OCI-LY7 (cell line): ENCODE measurements at regions not wholly inside any gene's neighbourhood (a gene's known extent, or its start where the extent isn't known, plus 50 kb on each side); places are given as distances from the start of the nearest gene placed in this dataset.
"Not testable (repeated sequence)": the region's sequence is repeated elsewhere in the genome, so short reads cannot be mapped to it uniquely, and the experiment has no call there.

Experiments used
- BruUV-seq: library from RNA; stranded (reverse); fragments of 400-500 nt; replicated peaks from 2 replicates; lab custom pipeline; 2021; lab: Mats Ljungman, UMichigan
- CTCF ChIA-PET: fragments of 300-600 bp; sonication (Branson Sonifier 250); formaldehyde crosslinking; loops from one replicate; lab custom pipeline; 2022; ENCODE audit warnings: antibody characterized with exemption; ENCODE audit not compliant: unreplicated experiment; lab: Charles Lee
- POLR2A ChIA-PET: fragments of 300-600 bp; sonication (Branson Sonifier 250); formaldehyde crosslinking; loops from one replicate; lab custom pipeline; 2022; ENCODE audit warnings: antibody characterized with exemption; lab: Charles Lee
- DNase-seq: peaks from one replicate; pipeline ENCODE4 v3.0.0-alpha.2; 2015; ENCODE audit warnings: low spot score
- H2AFZ ChIP-seq: fragments of 200-600 bp; sonication (generic), shearing (Covaris generic); 2 replicates; pipeline ENCODE4 v1.6.1; 2014; ENCODE audit warnings: mild to moderate bottlenecking, antibody characterized with exemption, low read length, moderate library complexity
- H3K27ac ChIP-seq: fragments of 200-600 bp; sonication (generic); 2 replicates; pipeline ENCODE4 v1.5.1; 2014; ENCODE audit warnings: mixed run types, low read depth, mild to moderate bottlenecking, moderate library complexity, low read length, inconsistent platforms; ENCODE audit not compliant: poor library complexity, severe bottlenecking
- H3K36me3 ChIP-seq: fragments of 200-600 bp; sonication (generic); 2 replicates; pipeline ENCODE4 v1.6.1; 2014; ENCODE audit warnings: mild to moderate bottlenecking, antibody characterized with exemption, low read length, moderate library complexity, mixed read lengths; ENCODE audit not compliant: insufficient read depth
- H3K4me1 ChIP-seq: fragments of 200-600 bp; sonication (generic); 2 replicates; pipeline ENCODE4 v1.5.1; 2014; ENCODE audit warnings: mild to moderate bottlenecking, low read length; ENCODE audit not compliant: insufficient read depth, poor library complexity, severe bottlenecking
- H3K4me2 ChIP-seq: fragments of 200-600 bp; sonication (generic); 2 replicates; pipeline ENCODE4 v1.6.1; 2014; ENCODE audit warnings: mild to moderate bottlenecking, low read length
- H3K4me3 ChIP-seq: fragments of 200-600 bp; sonication (generic); 2 replicates; pipeline ENCODE4 v1.5.1; 2014; ENCODE audit warnings: mild to moderate bottlenecking, low read depth, low read length; ENCODE audit not compliant: poor library complexity, severe bottlenecking
- H3K79me2 ChIP-seq: fragments of 200-600 bp; sonication (generic); 2 replicates; pipeline ENCODE4 v1.6.1; 2016; ENCODE audit warnings: low read depth, mild to moderate bottlenecking, low read length, moderate library complexity, mixed read lengths; ENCODE audit not compliant: insufficient read depth
- H3K9me2 ChIP-seq: fragments of 200-600 bp; sonication (generic); 2 replicates; pipeline ENCODE4 v1.6.1; 2016; ENCODE audit warnings: mild to moderate bottlenecking, low read length, mixed read lengths; ENCODE audit not compliant: insufficient read depth
- H3K9me3 ChIP-seq: fragments of 200-600 bp; sonication (generic); 2 replicates; pipeline ENCODE4 v1.6.1; 2014; ENCODE audit warnings: mild to moderate bottlenecking, mixed run types, low read length, mixed read lengths
- H4K20me1 ChIP-seq: fragments of 200-600 bp; sonication (generic); 2 replicates; pipeline ENCODE4 v1.6.1; 2014; ENCODE audit warnings: mild to moderate bottlenecking, antibody characterized with exemption, low read length, moderate library complexity, mixed read lengths; ENCODE audit not compliant: insufficient read depth
- CTCF ChIP-seq: fragments of 200-600 bp; sonication (generic); conservative IDR thresholded peaks from 2 replicates; pipeline ENCODE4 v1.5.1; 2014; ENCODE audit warnings: mild to moderate bottlenecking, antibody characterized with exemption, low read length, moderate library complexity, mixed read lengths
- EZH2phosphoT487 ChIP-seq: fragments of 200-600 bp; sonication (generic); IDR thresholded peaks from 2 replicates; pipeline ENCODE4 v1.6.1; 2018; ENCODE audit warnings: low read depth, borderline replicate concordance, mild to moderate bottlenecking, mixed run types, antibody characterized with exemption, low read length, moderate library complexity, mixed read lengths
- intact Hi-C: fragments of 100-400 bp; cut with micrococcal nuclease; formaldehyde crosslinking; loops from one replicate; pipeline ENCODE4 v1.10.0; 2022; ENCODE audit not compliant: unreplicated experiment

- intact Hi-C loops: no loop called here
- Histone ChIP-seq H3K9me2 (no peaks in the 10 kb centered on the region), H4K20me1 (no peaks in the 10 kb centered on the region), H3K9me3 (no peaks in the 10 kb centered on the region), H3K4me3 (no peak overlapping the region), H3K79me2 (no peaks in the 10 kb centered on the region), H2AFZ (no peak overlapping the region), H3K27ac (no peak overlapping the region), H3K36me3 (no peaks in the 10 kb centered on the region), H3K4me2 (no peak overlapping the region), H3K4me1 (no peaks in the 10 kb centered on the region)
- POLR2A ChIA-PET: no interaction called here
- TF ChIP-seq EZH2phosphoT487: no peak
- TF ChIP-seq CTCF: no peak
- no peak for DNase-seq
- no TSS peak for BruUV-seq
- CTCF ChIA-PET: no interaction called here
Measured at GRCh38 chr6:140380427-140381218, 1006.2 kb upstream of the CITED2 start.

GRCh38 chr6:140379919-140380318 lies 1005.5 kb upstream of the CITED2 start:
- H3K4me3 ChIP-seq: no peak overlapping the region
- H3K36me3 ChIP-seq: no peaks in the 10 kb centered on the region
- intact Hi-C loops: no loop called here
- H2AFZ ChIP-seq: no peak overlapping the region
- H3K4me2 ChIP-seq: no peak overlapping the region
- no peak for DNase-seq
- no peak for TF ChIP-seq EZH2phosphoT487
- no peak for TF ChIP-seq CTCF
- POLR2A ChIA-PET: interaction anchor here (0.6 to 0.7 kb wide), 3 partner anchors 33 to 467 kb away, joined by 3 to 7 read pairs (median 3); no protein-coding TSS in a partner anchor
- H3K9me3 ChIP-seq: no peaks in the 10 kb centered on the region
- H4K20me1 ChIP-seq: no peaks in the 10 kb centered on the region
- no peaks in the 10 kb centered on the region for H3K79me2 ChIP-seq
- no peaks in the 10 kb centered on the region for H3K9me2 ChIP-seq
- no peak overlapping the region for H3K27ac ChIP-seq
- CTCF ChIA-PET: no interaction called here
- no peaks in the 10 kb centered on the region for H3K4me1 ChIP-seq
- no TSS peak for BruUV-seq

- H3K4me2 ChIP-seq: no peak overlapping the region
- intact Hi-C loops: no loop called here
- BruUV-seq: no TSS peak
Measured at GRCh38 chr6:140376209-140376608, 1001.8 kb upstream of the CITED2 start.

GRCh38 chr6:140373728-140374127 lies 999.3 kb upstream of the CITED2 start:
- H3K9me3 ChIP-seq, POLR2A ChIA-PET, BruUV-seq, H3K4me3 ChIP-seq, H3K27ac ChIP-seq, H3K79me2 ChIP-seq, H3K4me1 ChIP-seq, H3K36me3 ChIP-seq, intact Hi-C loops, H4K20me1 ChIP-seq, H2AFZ ChIP-seq, CTCF ChIA-PET, DNase-seq, H3K4me2 ChIP-seq, H3K9me2 ChIP-seq: not testable (repeated sequence)

More at GRCh38 chr6:140376209-140376608, 1001.8 kb upstream of the CITED2 start:
- H4K20me1 ChIP-seq: no peaks in the 10 kb centered on the region
- H2AFZ ChIP-seq: no peak overlapping the region
- CTCF ChIA-PET: no interaction called here
- no peak overlapping the region for H3K27ac ChIP-seq
- no peaks in the 10 kb centered on the region for H3K4me1 ChIP-seq
- H3K9me2 ChIP-seq: no peaks in the 10 kb centered on the region
- H3K4me3 ChIP-seq: no peak overlapping the region
- TF ChIP-seq CTCF: no peak
- no peak for TF ChIP-seq EZH2phosphoT487
- DNase-seq: no peak
- H3K36me3 ChIP-seq: no peaks in the 10 kb centered on the region
- POLR2A ChIA-PET: no interaction called here
- H3K9me3 ChIP-seq: no peaks in the 10 kb centered on the region
- H3K79me2 ChIP-seq: no peaks in the 10 kb centered on the region
